Adrenal gland (tissue), 9 donors: ENCODE measurements at regions not wholly inside any gene's neighbourhood (a gene's known extent, or its start where the extent isn't known, plus 50 kb on each side); places are given as distances from the start of the nearest gene placed in this dataset.

ENCODE experiments used
- DNase-seq, 7 donors: peaks; one replicate each; pipeline ENCODE4 v3.0.0-alpha.2; 2019 to 2020
- H3K27ac ChIP-seq, 5 donors: fragments of 200-600 bp; sonication (generic) in 4 of 5; 1 replicate in 3 of 5; 2 replicates in 2 of 5; pipeline versions ENCODE4 v1.5.1 to v1.8.0; 2016 to 2020; ENCODE audit warnings: mild to moderate bottlenecking in 1 of 5
- H3K27me3 ChIP-seq: fragments of 200-600 bp; 2 replicates; pipeline ENCODE4 v1.8.0; 2021
- H3K36me3 ChIP-seq, 2 donors: fragments of 200-600 bp; replicated peaks in 1 of 2; 1 replicate in 1 of 2; 2 replicates in 1 of 2; pipeline versions ENCODE4 v1.5.1 to v1.8.0; 2018 to 2022
- H3K4me1 ChIP-seq, 2 donors: fragments of 200-600 bp; replicated peaks in 1 of 2; 1 replicate in 1 of 2; 2 replicates in 1 of 2; pipeline versions ENCODE4 v1.5.1 to v1.8.0; 2018 to 2021
- H3K4me3 ChIP-seq, 4 donors: fragments of 200-600 bp; sonication (generic) in 3 of 4; one replicate each; pipeline ENCODE4 v1.5.1; 2016 to 2018
- H3K9me3 ChIP-seq, 3 donors: fragments of 200-600 bp; sonication (generic) in 1 of 3; replicated peaks in 1 of 3; 1 replicate in 2 of 3; 2 replicates in 1 of 3; pipeline versions ENCODE4 v1.5.1 to v1.8.0; 2016 to 2021
- CTCF ChIP-seq, 6 experiments: fragments of 450-650 bp in 4 of 6; fragments of 200-600 bp in 2 of 6; sonication (generic) in 1 of 6; IDR thresholded peaks; 1 replicate in 5 of 6; 2 replicates in 1 of 6; pipeline versions ENCODE4 v1.5.1 to v1.8.0; 2016 to 2021; ENCODE audit warnings: antibody characterized with exemption in 6 of 6, mild to moderate bottlenecking in 2 of 6, moderate library complexity in 1 of 6
- POLR2A ChIP-seq, 2 donors: fragments of 450-650 bp; IDR thresholded peaks; one replicate each; pipeline ENCODE4 v1.6.1; 2017; ENCODE audit warnings: antibody characterized with exemption in 2 of 2, mild to moderate bottlenecking in 2 of 2, moderate library complexity in 1 of 2
- WGBS, 4 donors: extraction: QIAGEN DNeasy Blood & Tissue Kit in 2 of 4; methylation state at CpG; one replicate each; pipeline versions ENCODE4 v1.1.5 to v1.1.7; 2013 to 2017; 5-methylcytosine and 5-hydroxymethylcytosine counted together
- intact Hi-C, 2 donors: fragments of 100-400 bp; cut with DNase I; formaldehyde crosslinking; loops; one replicate each; pipeline versions ENCODE4 v1.14.1 to v1.15.0; 2022 to 2023
- donor health status: healthy with polysubstance abuse.
- donor health status: Bipolar disorder and iron deficiency.
- donor health status: DM: yes; HTN: yes; CAD: no.
- donor health status: DM: no; HTN: no; CAD: no.
- donor health status: DM: no; HTN: no; CAD: no.

GRCh38 chr1:5570931-5571330, 421.3 kb downstream of the NPHP4 start:
- DNase-seq = no peak
- intact Hi-C loops = no loop called here
- no peaks in the 10 kb centered on the region for H3K36me3 ChIP-seq
- peaks cover 0 to 5% (median 0%) of the 10 kb centered on the region in 3 donors for H3K9me3 ChIP-seq
- 31 to 45% (median 42%) methylated on average over 2 of the region's 2 CpGs for WGBS, 4 donors
- H3K4me3 ChIP-seq = no peak overlapping the region
- H3K27ac ChIP-seq = no peak overlapping the region
- H3K27me3 ChIP-seq = no peaks in the 10 kb centered on the region
- no peak for TF ChIP-seq CTCF (IDR thresholded peaks at IDR 0.05)
- no peak for TF ChIP-seq POLR2A (IDR thresholded peaks at IDR 0.05)
- H3K4me1 ChIP-seq = no peaks in the 10 kb centered on the region

GRCh38 chr1:5568321-5568720, 423.9 kb downstream of the NPHP4 start:
- H3K4me3 ChIP-seq = no peak overlapping the region
- intact Hi-C loops = no loop called here

GRCh38 chr1:5567839-5568238, 424.4 kb downstream of the NPHP4 start:
- Histone ChIP-seq H3K27ac (no peak overlapping the region), H3K4me3 (no peak overlapping the region), H3K4me1 (no peaks in the 10 kb centered on the region), H3K27me3 (no peaks in the 10 kb centered on the region), H3K9me3 (peaks cover 0 to 5% (median 0%) of the 10 kb centered on the region in 3 donors), H3K36me3 (no peaks in the 10 kb centered on the region)
- no peak for DNase-seq
- intact Hi-C loops = no loop called here
- TF ChIP-seq POLR2A (IDR thresholded peaks at IDR 0.05) (no peak), CTCF (IDR thresholded peaks at IDR 0.05) (no peak)
- WGBS, 4 donors = 47 to 70% (median 62%) methylated on average over 3 of the region's 3 CpGs

More at GRCh38 chr1:5568321-5568720, 423.9 kb downstream of the NPHP4 start:
- no peak for TF ChIP-seq POLR2A (IDR thresholded peaks at IDR 0.05)
- TF ChIP-seq CTCF (IDR thresholded peaks at IDR 0.05) = no peak
- H3K27ac ChIP-seq = no peak overlapping the region
- H3K4me1 ChIP-seq = no peaks in the 10 kb centered on the region
- DNase-seq = no peak
- H3K27me3 ChIP-seq = no peaks in the 10 kb centered on the region
- 61 to 68% (median 66%) methylated on average over 6 of the region's 6 CpGs for WGBS, 4 donors
- H3K9me3 ChIP-seq = peaks cover 0 to 5% (median 0%) of the 10 kb centered on the region in 3 donors
- H3K36me3 ChIP-seq = no peaks in the 10 kb centered on the region

GRCh38 chr1:5566924-5567323, 425.3 kb downstream of the NPHP4 start:
- DNase-seq = no peak
- TF ChIP-seq CTCF (IDR thresholded peaks at IDR 0.05) (no peak), POLR2A (IDR thresholded peaks at IDR 0.05) (no peak)
- no peak overlapping the region for H3K27ac ChIP-seq
- intact Hi-C loops = no loop called here
- no peak overlapping the region for H3K4me3 ChIP-seq
- H3K4me1 ChIP-seq = no peaks in the 10 kb centered on the region
- no peaks in the 10 kb centered on the region for H3K36me3 ChIP-seq
- H3K9me3 ChIP-seq = peaks cover 0 to 5% (median 0%) of the 10 kb centered on the region in 3 donors
- H3K27me3 ChIP-seq = no peaks in the 10 kb centered on the region
- WGBS, 4 donors = 64 to 73% (median 65%) methylated on average over 2 to 4 of the region's 4 CpGs; no CpG with 5 or more reads in 1 of the 4 donors
